Vagina (tissue), 2 donors: ENCODE measurements at regions not wholly inside any gene's neighbourhood (a gene's known extent, or its start where the extent isn't known, plus 50 kb on each side); places are given as distances from the start of the nearest gene placed in this dataset.

Experiments
- DNase-seq, 2 donors: peaks; one replicate each; pipeline ENCODE4 v3.0.0-alpha.2; 2017; ENCODE audit errors: extremely low spot score in 2 of 2
- H3K27ac ChIP-seq: fragments of 200-600 bp; sonication (generic); one replicate; pipeline ENCODE4 v1.5.1; 2019
- H3K27me3 ChIP-seq: fragments of 200-600 bp; sonication (generic); one replicate; pipeline ENCODE4 v1.5.1; 2019
- H3K36me3 ChIP-seq, 2 donors: fragments of 200-600 bp; sonication (generic); one replicate each; pipeline ENCODE4 v1.5.1; 2017 to 2019
- H3K4me1 ChIP-seq: fragments of 200-600 bp; sonication (generic); one replicate; pipeline ENCODE4 v1.5.1; 2019
- H3K4me3 ChIP-seq, 2 donors: fragments of 200-600 bp; sonication (generic); 1 replicate in 1 of 2; 2 replicates in 1 of 2; pipeline ENCODE4 v1.5.1; 2016 to 2019
- H3K9me3 ChIP-seq: fragments of 200-600 bp; sonication (generic); one replicate; pipeline ENCODE4 v1.5.1; 2019
- POLR2A ChIP-seq, 2 donors: fragments of 450-650 bp; IDR thresholded peaks; one replicate each; pipeline ENCODE4 v1.6.1; 2017; ENCODE audit warnings: antibody characterized with exemption in 2 of 2, mild to moderate bottlenecking in 2 of 2, moderate library complexity in 2 of 2
- POLR2AphosphoS5 ChIP-seq, 2 donors: sonication (generic); formaldehyde crosslinking; IDR thresholded peaks; one replicate each; pipeline ENCODE4 v1.9.0; 2017; ENCODE audit warnings: antibody characterized with exemption in 2 of 2, mild to moderate bottlenecking in 2 of 2, low read depth in 1 of 2; ENCODE audit not compliant: insufficient read depth in 1 of 2
- intact Hi-C: fragments of 100-400 bp; cut with DNase I; formaldehyde crosslinking; loops from one replicate; pipeline ENCODE4 v1.15.1; 2023
- TF ChIP-seq, protein P1 (sequence below), 3 experiments: fragments of 450-650 bp in 2 of 3; fragments of 200-600 bp in 1 of 3; sonication (generic) in 1 of 3; IDR thresholded peaks; one replicate each; pipeline ENCODE4 v1.5.1; 2017 to 2019; ENCODE audit warnings: antibody characterized with exemption in 3 of 3, mild to moderate bottlenecking in 2 of 3, moderate library complexity in 2 of 3

DNA sequence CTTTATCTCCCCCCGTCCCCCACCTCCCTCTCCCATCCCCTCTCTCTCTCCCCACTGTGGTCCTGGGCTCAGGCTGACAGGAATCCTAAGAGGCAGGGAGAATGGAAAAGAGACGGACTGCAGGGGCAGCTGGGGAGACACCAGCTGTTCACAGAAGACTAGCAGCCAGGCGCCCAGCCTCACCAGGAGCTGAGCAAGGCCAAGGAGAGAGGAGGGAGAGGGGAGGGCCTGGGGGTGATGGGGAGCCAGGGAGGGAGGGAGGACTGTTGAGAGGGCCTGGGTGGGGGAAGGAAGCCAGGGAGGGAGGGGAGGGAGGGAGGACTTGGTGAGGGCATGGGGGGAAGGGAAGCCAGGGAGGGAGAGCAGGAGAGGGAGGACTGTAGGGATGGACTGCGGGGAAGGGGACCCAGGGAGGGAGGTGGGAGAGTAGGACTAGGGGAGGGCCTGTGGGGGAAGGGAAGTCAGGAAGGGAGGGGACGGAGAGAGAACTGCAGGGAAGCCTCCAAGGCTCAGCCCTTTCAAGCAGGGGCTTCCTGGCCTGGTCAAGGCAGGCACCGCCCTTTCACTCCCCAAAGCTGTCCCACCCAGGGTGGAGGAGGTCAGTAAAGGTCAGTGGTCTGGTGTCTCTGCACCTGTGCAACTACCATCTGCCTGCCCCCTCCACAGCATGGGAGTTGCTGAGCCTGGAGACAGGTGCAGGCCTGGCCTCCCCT is 517.7 kb upstream of the MYT1L start:
- intact Hi-C loops: no loop called here
- TF ChIP-seq POLR2AphosphoS5 (IDR thresholded peaks at IDR 0.05; ENCODE audit: insufficient read depth in 1 of 2, low read depth in 1 of 2): no peak
- TF ChIP-seq, protein P1, sequence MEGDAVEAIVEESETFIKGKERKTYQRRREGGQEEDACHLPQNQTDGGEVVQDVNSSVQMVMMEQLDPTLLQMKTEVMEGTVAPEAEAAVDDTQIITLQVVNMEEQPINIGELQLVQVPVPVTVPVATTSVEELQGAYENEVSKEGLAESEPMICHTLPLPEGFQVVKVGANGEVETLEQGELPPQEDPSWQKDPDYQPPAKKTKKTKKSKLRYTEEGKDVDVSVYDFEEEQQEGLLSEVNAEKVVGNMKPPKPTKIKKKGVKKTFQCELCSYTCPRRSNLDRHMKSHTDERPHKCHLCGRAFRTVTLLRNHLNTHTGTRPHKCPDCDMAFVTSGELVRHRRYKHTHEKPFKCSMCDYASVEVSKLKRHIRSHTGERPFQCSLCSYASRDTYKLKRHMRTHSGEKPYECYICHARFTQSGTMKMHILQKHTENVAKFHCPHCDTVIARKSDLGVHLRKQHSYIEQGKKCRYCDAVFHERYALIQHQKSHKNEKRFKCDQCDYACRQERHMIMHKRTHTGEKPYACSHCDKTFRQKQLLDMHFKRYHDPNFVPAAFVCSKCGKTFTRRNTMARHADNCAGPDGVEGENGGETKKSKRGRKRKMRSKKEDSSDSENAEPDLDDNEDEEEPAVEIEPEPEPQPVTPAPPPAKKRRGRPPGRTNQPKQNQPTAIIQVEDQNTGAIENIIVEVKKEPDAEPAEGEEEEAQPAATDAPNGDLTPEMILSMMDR (IDR thresholded peaks at IDR 0.05): no peak
- TF ChIP-seq POLR2A (IDR thresholded peaks at IDR 0.05): no peak
- H3K9me3 ChIP-seq: no peaks in the 10 kb centered on the region
- H3K4me1 ChIP-seq: peaks cover 16% of the 10 kb centered on the region
- H3K4me3 ChIP-seq: no peak overlapping the region
- DNase-seq: no peak
- H3K27me3 ChIP-seq: no peaks in the 10 kb centered on the region
- no peak overlapping the region for H3K27ac ChIP-seq
- no peaks in the 10 kb centered on the region for H3K36me3 ChIP-seq

DNA sequence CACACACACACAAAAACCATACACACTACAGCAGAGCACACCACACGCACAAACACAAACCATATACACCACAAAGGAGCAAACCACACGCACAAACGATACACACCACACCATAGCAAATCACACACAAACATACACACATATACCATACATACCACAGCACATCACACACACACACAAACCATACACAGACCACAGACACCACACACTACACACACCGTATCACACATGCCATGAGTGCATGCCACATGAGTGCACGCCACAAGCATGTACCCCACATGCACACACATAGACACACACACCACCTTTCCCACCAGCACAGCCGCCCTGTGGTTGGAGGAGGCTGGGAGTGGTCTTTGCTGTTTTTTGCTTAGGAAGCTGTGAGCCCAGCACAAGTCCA is 517.1 kb upstream of the MYT1L start:
- H3K27ac ChIP-seq: no peak overlapping the region
- no peak for TF ChIP-seq POLR2A (IDR thresholded peaks at IDR 0.05)
- no peak for TF ChIP-seq POLR2AphosphoS5 (IDR thresholded peaks at IDR 0.05; ENCODE audit: insufficient read depth in 1 of 2, low read depth in 1 of 2)
- TF ChIP-seq, protein P1 (IDR thresholded peaks at IDR 0.05): no peak
- no peaks in the 10 kb centered on the region for H3K27me3 ChIP-seq
- no peak overlapping the region for H3K4me3 ChIP-seq
- peaks cover 16% of the 10 kb centered on the region for H3K4me1 ChIP-seq
- no peaks in the 10 kb centered on the region for H3K9me3 ChIP-seq
- DNase-seq: no peak
- no peaks in the 10 kb centered on the region for H3K36me3 ChIP-seq
- intact Hi-C loops: no loop called here

DNA sequence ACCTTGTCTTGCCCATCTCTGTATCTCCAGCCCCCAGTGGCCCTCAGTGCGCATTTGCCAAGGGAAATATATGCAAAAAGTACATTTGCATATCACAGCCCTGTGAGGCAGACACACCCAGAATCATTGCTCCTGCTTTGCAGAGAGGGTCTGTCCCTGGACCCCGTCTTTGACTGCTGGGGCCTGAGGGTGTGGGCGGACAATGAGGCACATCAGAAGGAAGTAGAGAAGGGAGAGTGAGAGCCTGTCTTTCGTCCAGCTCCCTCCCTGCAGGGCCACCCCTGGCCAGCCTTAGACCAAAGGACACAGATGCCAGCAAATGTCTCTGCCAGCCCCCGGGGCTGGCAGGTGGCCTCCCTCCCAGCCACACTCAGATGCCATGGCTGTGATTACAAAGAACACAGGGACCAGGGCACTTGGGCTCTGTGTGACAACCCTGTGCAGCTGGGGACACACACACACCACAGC is 516.2 kb upstream of the MYT1L start:
- Histone ChIP-seq H3K4me3 (no peak overlapping the region), H3K4me1 (peaks cover 16% of the 10 kb centered on the region), H3K27ac (no peak overlapping the region), H3K36me3 (no peaks in the 10 kb centered on the region), H3K9me3 (no peaks in the 10 kb centered on the region), H3K27me3 (no peaks in the 10 kb centered on the region)
- TF ChIP-seq POLR2A (IDR thresholded peaks at IDR 0.05): no peak
- TF ChIP-seq, protein P1 (IDR thresholded peaks at IDR 0.05): no peak
- no peak for TF ChIP-seq POLR2AphosphoS5 (IDR thresholded peaks at IDR 0.05; ENCODE audit: insufficient read depth in 1 of 2, low read depth in 1 of 2)
- no peak for DNase-seq
- intact Hi-C loops: no loop called here

DNA sequence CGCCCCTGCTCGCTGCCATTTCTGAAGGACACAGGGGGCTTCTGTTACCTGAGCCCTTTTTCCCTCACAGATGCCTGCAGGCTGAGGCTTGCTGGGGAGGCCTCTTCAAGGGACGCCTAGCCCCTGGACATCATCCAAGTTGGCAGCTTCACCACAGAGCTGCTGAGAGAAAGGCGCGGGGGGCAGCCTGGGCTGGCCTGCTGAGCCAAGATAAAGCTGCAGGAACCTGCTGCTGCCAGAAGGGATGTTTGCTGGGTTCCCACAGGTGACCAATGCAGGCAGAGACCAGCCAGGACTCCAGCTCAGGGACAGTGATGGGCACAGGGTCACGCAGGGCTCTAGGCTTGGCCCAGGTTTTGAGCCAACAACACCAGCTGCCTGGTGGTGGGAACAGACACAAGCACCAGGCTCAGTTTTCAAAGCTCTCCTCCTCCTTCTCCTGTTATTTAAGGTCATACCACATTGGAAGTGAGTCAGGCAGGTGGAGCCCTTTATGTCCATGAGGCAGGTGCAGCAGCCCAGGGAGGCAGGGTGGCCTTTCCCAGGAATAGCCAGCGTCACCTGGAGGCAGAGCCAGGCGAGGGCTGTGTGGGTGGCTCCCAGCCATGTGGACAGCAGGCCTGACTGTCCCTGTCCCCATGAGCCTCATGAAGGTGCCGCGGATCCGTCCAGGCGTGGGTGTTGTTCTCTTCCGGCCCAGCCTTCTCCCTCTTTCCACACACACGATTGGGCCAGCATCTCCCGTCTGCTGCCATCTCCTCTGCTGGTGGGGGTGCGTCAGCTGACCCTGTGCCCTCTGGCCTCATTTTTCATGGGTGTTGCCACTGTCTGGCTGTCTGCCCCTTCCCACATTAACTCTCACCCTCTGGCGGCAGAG is 515.5 kb upstream of the MYT1L start:
- H3K4me1 ChIP-seq: peaks cover 16% of the 10 kb centered on the region
- intact Hi-C loops: no loop called here
- H3K27ac ChIP-seq: no peak overlapping the region
- no peaks in the 10 kb centered on the region for H3K27me3 ChIP-seq
- no peaks in the 10 kb centered on the region for H3K36me3 ChIP-seq
- TF ChIP-seq POLR2AphosphoS5 (IDR thresholded peaks at IDR 0.05; ENCODE audit: insufficient read depth in 1 of 2, low read depth in 1 of 2): no peak
- H3K4me3 ChIP-seq: no peak overlapping the region
- DNase-seq: no peak
- no peaks in the 10 kb centered on the region for H3K9me3 ChIP-seq

DNA sequence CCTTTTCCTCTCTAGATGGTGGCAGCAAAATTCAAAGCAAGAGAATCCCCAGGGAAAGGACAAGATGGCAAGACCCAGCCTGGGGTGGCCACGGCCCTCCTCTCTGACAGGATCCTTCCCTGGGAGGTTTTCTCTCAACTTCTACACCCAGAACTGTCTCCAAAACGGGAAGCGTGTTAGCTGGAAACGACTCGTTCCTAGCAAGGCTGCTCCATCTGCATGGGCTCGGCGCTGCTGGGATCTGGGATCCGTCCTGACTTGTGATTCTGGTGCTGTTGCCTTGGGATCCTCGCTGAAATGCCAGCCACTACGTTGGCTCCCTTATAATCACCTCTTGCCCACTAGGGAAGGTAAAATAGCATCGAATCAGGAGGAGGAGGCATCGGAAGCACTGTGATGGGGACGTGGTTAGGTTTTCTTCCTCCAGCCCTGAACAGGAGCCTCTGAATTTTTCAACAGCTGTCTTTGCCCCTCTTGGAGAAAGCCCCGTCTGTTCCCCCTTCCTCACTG is 514.8 kb upstream of the MYT1L start:
- Histone ChIP-seq H3K4me3 (no peak overlapping the region), H3K27ac (no peak overlapping the region), H3K36me3 (no peaks in the 10 kb centered on the region), H3K9me3 (no peaks in the 10 kb centered on the region), H3K4me1 (peaks cover 16% of the 10 kb centered on the region), H3K27me3 (no peaks in the 10 kb centered on the region)
- intact Hi-C loops: no loop called here
- no peak for DNase-seq
- TF ChIP-seq POLR2AphosphoS5 (IDR thresholded peaks at IDR 0.05; ENCODE audit: insufficient read depth in 1 of 2, low read depth in 1 of 2): no peak
- TF ChIP-seq POLR2A (IDR thresholded peaks at IDR 0.05): no peak
- TF ChIP-seq, protein P1 (IDR thresholded peaks at IDR 0.05): no peak
